ENCODE measurements at regions not wholly inside any gene's neighbourhood (a gene's known extent, or its start where the extent isn't known, plus 50 kb on each side); places are given as distances from the start of the nearest gene placed in this dataset.

DNA sequence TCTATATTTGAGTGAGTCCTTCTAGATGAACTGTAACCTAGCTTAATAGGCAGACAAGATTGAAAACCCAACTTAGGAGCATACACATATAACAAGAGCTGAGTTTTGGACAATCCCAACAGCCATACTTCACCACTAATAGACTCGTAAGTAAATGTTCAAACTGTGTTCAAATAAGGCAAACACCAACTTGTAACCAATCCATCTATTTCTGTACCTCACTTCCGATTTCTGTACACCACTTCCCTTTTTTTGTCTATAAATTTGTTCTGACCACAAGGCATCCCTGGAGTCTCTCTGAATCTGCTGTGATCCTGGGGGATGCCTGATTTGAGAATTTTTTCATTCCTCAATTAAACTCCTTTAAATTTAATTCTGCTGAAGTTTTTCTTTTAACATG, 1149.1 kb upstream of the NRXN1 start:
- TF ChIP-seq CTCF (conservative IDR thresholded peaks at IDR 0.05) (no peak), EZH2 (IDR thresholded peaks at IDR 0.05; ENCODE audit: low read depth) (no peak)

Data from PC-9 (cell line).